ENCODE measurements at regions not wholly inside any gene's neighbourhood (a gene's known extent, or its start where the extent isn't known, plus 50 kb on each side); places are given as distances from the start of the nearest gene placed in this dataset.
A peak's percentile ranks its signal among the peaks of the same experiment; 100 is the strongest.

- TF ChIP-seq REST (IDR thresholded peaks at IDR 0.05; ENCODE audit: low read depth, low read length) = no peak
- no peak for TF ChIP-seq SREBF1 (IDR thresholded peaks at IDR 0.05; ENCODE audit: low read length)
- no peak for TF ChIP-seq SIN3A (IDR thresholded peaks at IDR 0.05; ENCODE audit: low read depth, low read length)
- TF ChIP-seq IKZF1 (conservative IDR thresholded peaks at IDR 0.05) = no peak
- no peak for TF ChIP-seq TARDBP (IDR thresholded peaks at IDR 0.05; ENCODE audit: borderline replicate concordance)
- no peak for TF ChIP-seq TCF3 (IDR thresholded peaks at IDR 0.05; ENCODE audit: borderline replicate concordance, insufficient read depth, low read depth, low read length)
- TF ChIP-seq GATAD2B (conservative IDR thresholded peaks at IDR 0.05; ENCODE audit: low read depth) = no peak
- TF ChIP-seq NRF1 (conservative IDR thresholded peaks at IDR 0.05; ENCODE audit: low read depth, low read length) = no peak
Observed at GRCh38 chr2:41737888-41738287, 309.9 kb upstream of the PKDCC start (continued).

DNA sequence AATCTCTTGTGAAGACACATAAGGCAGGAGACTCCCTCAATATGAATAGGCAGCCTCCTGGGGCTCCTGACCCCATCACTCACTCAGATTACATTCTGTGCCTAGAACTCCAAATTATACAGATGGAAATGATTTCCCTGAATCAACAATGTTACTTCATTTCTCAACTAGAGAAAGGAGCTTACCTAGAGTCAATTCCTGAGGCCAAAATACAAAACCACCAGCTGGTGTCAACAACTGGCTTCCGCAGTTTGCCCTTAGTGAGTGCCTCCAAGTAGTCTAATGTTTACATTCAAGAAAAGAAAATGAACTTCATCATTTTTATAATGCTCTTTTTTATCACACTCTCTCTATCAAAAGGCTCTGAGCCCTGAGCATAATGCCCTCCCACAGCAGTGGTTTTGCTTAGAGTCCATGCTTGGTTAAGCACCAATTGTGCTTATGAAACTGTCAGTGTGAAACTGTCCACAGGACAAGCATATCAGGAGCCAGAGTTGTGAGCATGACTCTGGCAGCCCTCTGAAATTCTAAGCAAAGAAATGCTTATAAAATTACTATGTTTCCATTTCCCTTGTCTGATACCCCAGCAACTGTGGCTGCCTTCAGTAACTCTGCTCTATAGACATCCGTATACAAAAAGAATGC lies 305.7 kb upstream of the PKDCC start:
- CTCF ChIA-PET = interaction anchor here (0.6 to 1.4 kb wide), 2 partner anchors 10 to 754 kb away, joined by 3 read pairs; no protein-coding TSS in a partner anchor
- SMC1A ChIA-PET (ENCODE audit: uncharacterized antibody, unreplicated experiment) = interaction anchor here (0.6 to 0.7 kb wide), 2 partner anchors 27 to 44 kb away, joined by 3 read pairs; no protein-coding TSS in a partner anchor
- Histone ChIP-seq H3K9me3 (replicated peaks; ENCODE audit: control insufficient read depth, insufficient read depth, low read length) (no peaks in the 10 kb centered on the region), H3K36me3 (ENCODE audit: control insufficient read depth in 2 of 2, insufficient read depth in 2 of 2, low read length in 1 of 2) (no peaks in the 10 kb centered on the region), H3K9ac (ENCODE audit: control insufficient read depth, insufficient read depth, low read length) (no peak overlapping the region), H4K20me1 (ENCODE audit: control insufficient read depth, insufficient read depth) (no peaks in the 10 kb centered on the region), H2AFZ (ENCODE audit: control insufficient read depth, low read depth, low read length) (no peak overlapping the region), H3K4me1 (ENCODE audit: control insufficient read depth, insufficient read depth, low read length) (no peaks in the 10 kb centered on the region; the same call in 1 of the 2 replicates), H3K4me3 (no peak overlapping the region), H3K4me2 (ENCODE audit: control insufficient read depth, insufficient read depth) (no peak overlapping the region), H3K27me3 (replicated peaks in 1 of 2; ENCODE audit: control insufficient read depth in 2 of 2, insufficient read depth in 2 of 2, low read length in 1 of 2) (no peaks in the 10 kb centered on the region), H3K27ac (ENCODE audit: control insufficient read depth, insufficient read depth) (no peak overlapping the region), H3K79me2 (ENCODE audit: control insufficient read depth, insufficient read depth, low read length) (no peaks in the 10 kb centered on the region)
- TF ChIP-seq PAX5 (IDR thresholded peaks at IDR 0.05; ENCODE audit: borderline replicate concordance, low read depth, low read length) (peak; percentile 75), MYC (IDR thresholded peaks at IDR 0.05; ENCODE audit: insufficient read depth, insufficient read length, insufficient replicate concordance, low read length, severe bottlenecking) (no peak)
- 50% methylated on average over 2 of the region's 2 CpGs for WGBS (ENCODE audit: insufficient coverage, insufficient replicate concordance, low lambda C conversion rate, missing lambda C conversion rate)
- intact Hi-C loops (cut with micrococcal nuclease; ENCODE audit: unreplicated experiment) = no loop called here
- DNase-seq (ENCODE audit: low read depth, low spot score) (no peak), ATAC-seq (peak; percentile 98), FAIRE-seq (no peak)
- BruUV-seq (replicated peaks) = no TSS peak
- POLR2A ChIA-PET = no interaction called here
- in situ Hi-C loops (cut with MboI) = no loop called here
- RAD21 ChIA-PET (ENCODE audit: unreplicated experiment) = no interaction called here

All from GM12878 (cell line).